Adrenal gland (tissue), 9 donors: ENCODE measurements at regions not wholly inside any gene's neighbourhood (a gene's known extent, or its start where the extent isn't known, plus 50 kb on each side); places are given as distances from the start of the nearest gene placed in this dataset.
A peak's percentile ranks its signal among the peaks of the same experiment; 100 is the strongest.

Experiments used
- DNase-seq, 7 donors: peaks; one replicate each; pipeline ENCODE4 v3.0.0-alpha.2; 2019 to 2020
- H3K27ac ChIP-seq, 5 donors: fragments of 200-600 bp; sonication (generic) in 4 of 5; 1 replicate in 3 of 5; 2 replicates in 2 of 5; pipeline versions ENCODE4 v1.5.1 to v1.8.0; 2016 to 2020; ENCODE audit warnings: mild to moderate bottlenecking in 1 of 5
- H3K27me3 ChIP-seq: fragments of 200-600 bp; 2 replicates; pipeline ENCODE4 v1.8.0; 2021
- H3K36me3 ChIP-seq, 2 donors: fragments of 200-600 bp; replicated peaks in 1 of 2; 1 replicate in 1 of 2; 2 replicates in 1 of 2; pipeline versions ENCODE4 v1.5.1 to v1.8.0; 2018 to 2022
- H3K4me1 ChIP-seq, 2 donors: fragments of 200-600 bp; replicated peaks in 1 of 2; 1 replicate in 1 of 2; 2 replicates in 1 of 2; pipeline versions ENCODE4 v1.5.1 to v1.8.0; 2018 to 2021
- H3K4me3 ChIP-seq, 4 donors: fragments of 200-600 bp; sonication (generic) in 3 of 4; one replicate each; pipeline ENCODE4 v1.5.1; 2016 to 2018
- H3K9me3 ChIP-seq, 3 donors: fragments of 200-600 bp; sonication (generic) in 1 of 3; replicated peaks in 1 of 3; 1 replicate in 2 of 3; 2 replicates in 1 of 3; pipeline versions ENCODE4 v1.5.1 to v1.8.0; 2016 to 2021
- POLR2A ChIP-seq, 2 donors: fragments of 450-650 bp; IDR thresholded peaks; one replicate each; pipeline ENCODE4 v1.6.1; 2017; ENCODE audit warnings: antibody characterized with exemption in 2 of 2, mild to moderate bottlenecking in 2 of 2, moderate library complexity in 1 of 2
- WGBS, 4 donors: extraction: QIAGEN DNeasy Blood & Tissue Kit in 2 of 4; methylation state at CpG; one replicate each; pipeline versions ENCODE4 v1.1.5 to v1.1.7; 2013 to 2017; 5-methylcytosine and 5-hydroxymethylcytosine counted together
- intact Hi-C, 2 donors: fragments of 100-400 bp; cut with DNase I; formaldehyde crosslinking; loops; one replicate each; pipeline versions ENCODE4 v1.14.1 to v1.15.0; 2022 to 2023
- TF ChIP-seq, protein P1 (sequence below), 6 experiments: fragments of 450-650 bp in 4 of 6; fragments of 200-600 bp in 2 of 6; sonication (generic) in 1 of 6; IDR thresholded peaks; 1 replicate in 5 of 6; 2 replicates in 1 of 6; pipeline versions ENCODE4 v1.5.1 to v1.8.0; 2016 to 2021; ENCODE audit warnings: antibody characterized with exemption in 6 of 6, mild to moderate bottlenecking in 2 of 6, moderate library complexity in 1 of 6
- donor health status: healthy with polysubstance abuse.
- donor health status: Bipolar disorder and iron deficiency.
- donor health status: DM: yes; HTN: yes; CAD: no.
- donor health status: DM: no; HTN: no; CAD: no.
- donor health status: DM: no; HTN: no; CAD: no.

DNA sequence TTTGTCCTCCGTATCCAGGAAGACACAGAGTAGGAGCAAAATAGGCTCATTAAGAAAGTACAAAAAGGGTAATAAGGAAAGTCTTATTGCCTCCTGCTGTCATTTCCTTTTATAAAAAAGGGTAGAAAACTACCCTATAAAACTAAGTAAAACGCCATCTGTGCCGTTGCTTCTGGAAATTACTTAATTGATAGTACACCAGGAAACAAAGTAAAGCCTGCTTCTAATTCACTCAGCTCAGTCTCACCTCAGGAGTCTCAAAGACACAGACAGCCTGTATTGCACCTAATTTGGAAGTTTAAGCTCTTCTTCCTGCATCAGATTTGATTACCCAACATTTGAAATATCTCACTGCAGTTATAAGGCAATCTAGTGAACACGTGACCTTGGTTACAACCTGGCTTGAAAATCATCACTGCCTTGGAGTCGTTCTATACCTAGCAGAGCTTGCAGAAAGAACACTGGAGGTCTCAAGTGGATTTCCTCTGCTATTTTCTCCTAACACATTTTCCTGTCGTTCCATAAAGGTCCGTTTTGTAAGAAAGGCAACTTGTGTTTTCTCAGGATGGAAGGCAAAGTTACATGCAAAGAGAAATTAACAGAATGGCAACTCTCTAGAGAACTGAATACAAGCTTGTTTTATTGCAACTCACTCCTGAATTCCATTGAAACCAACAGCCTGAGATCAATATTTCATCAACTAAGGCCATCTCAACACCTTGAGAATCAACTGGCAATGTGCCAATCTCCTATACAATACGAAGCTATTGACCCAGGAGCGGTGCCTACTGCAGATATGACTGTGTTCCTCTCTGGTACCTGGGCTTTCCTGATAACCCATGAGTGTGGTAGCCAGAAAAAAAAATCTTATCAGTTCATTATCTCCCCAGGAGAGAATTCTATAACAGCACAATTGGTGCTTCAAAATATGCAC is 203.3 kb upstream of the LMCD1 start:
- no peaks in the 10 kb centered on the region for H3K27me3 ChIP-seq
- no peak overlapping the region for H3K27ac ChIP-seq
- DNase-seq: no peak
- no peaks in the 10 kb centered on the region for H3K4me1 ChIP-seq
- 71 to 82% (median 80%) methylated on average over 9 of the region's 9 CpGs for WGBS, 4 donors
- intact Hi-C loops: no loop called here
- TF ChIP-seq POLR2A (IDR thresholded peaks at IDR 0.05): no peak
- TF ChIP-seq, protein P1, sequence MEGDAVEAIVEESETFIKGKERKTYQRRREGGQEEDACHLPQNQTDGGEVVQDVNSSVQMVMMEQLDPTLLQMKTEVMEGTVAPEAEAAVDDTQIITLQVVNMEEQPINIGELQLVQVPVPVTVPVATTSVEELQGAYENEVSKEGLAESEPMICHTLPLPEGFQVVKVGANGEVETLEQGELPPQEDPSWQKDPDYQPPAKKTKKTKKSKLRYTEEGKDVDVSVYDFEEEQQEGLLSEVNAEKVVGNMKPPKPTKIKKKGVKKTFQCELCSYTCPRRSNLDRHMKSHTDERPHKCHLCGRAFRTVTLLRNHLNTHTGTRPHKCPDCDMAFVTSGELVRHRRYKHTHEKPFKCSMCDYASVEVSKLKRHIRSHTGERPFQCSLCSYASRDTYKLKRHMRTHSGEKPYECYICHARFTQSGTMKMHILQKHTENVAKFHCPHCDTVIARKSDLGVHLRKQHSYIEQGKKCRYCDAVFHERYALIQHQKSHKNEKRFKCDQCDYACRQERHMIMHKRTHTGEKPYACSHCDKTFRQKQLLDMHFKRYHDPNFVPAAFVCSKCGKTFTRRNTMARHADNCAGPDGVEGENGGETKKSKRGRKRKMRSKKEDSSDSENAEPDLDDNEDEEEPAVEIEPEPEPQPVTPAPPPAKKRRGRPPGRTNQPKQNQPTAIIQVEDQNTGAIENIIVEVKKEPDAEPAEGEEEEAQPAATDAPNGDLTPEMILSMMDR (IDR thresholded peaks at IDR 0.05): no peak
- no peaks in the 10 kb centered on the region for H3K36me3 ChIP-seq
- no peak overlapping the region for H3K4me3 ChIP-seq
- H3K9me3 ChIP-seq: no peaks in the 10 kb centered on the region

DNA sequence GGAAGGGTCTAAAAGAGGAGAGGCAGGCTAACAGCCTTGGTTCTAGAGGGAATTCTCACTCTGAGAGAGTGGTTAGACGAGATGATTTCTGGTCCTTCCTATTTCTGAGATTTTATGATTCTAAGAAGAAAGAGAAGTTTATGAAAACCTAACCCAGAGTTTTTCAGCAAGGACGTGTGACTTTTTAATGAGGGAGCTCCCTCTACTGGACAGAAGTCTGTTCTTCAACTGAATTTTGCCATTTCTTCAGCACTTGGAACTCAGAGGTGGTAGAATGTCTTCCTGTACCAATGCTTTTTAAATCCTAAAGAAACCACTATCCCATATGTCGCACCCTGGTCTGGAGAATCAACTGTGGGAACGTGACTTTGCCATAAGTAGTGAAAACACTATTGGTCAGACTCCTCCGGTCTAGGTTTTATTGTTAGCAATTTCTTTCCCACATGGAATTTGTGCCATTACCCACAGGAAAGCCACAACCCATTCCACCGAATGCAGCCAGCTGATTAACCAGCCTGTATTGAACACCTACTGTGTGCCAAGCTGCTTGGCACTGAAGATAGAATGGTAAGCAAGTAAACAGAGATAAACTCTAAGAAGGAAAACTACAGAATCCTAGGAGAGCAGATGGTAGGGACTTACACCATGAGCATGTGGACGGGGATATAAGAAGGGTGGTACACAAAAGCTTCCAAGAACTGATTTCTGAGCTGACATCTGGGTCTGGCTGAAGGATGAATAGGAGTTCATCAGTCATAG is 199.5 kb upstream of the LMCD1 start:
- intact Hi-C loops: no loop called here

DNA sequence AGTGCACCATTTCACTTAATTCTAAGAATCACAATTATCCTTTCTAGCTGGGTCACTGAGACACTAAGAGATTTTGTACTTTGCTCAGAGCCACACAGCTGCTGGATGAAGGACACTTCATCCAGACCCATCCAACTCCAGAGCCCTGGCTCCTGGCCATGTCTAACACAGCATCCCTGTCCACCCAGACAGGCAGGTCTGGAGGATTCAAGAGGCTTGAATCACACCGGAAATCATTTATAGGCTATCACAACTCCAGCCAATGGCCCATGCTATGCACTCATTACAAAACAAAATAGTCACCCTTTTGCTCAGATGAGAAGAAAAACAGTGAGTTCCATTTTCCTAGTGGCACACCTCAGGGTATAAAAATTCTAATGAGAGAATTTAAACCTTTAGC is 198.2 kb upstream of the LMCD1 start:
- intact Hi-C loops: no loop called here

More for the DNA sequence above, 199.5 kb upstream of the LMCD1 start:
- Histone ChIP-seq H3K27ac (no peak overlapping the region), H3K4me3 (no peak overlapping the region), H3K4me1 (no peaks in the 10 kb centered on the region), H3K27me3 (no peaks in the 10 kb centered on the region), H3K36me3 (no peaks in the 10 kb centered on the region), H3K9me3 (no peaks in the 10 kb centered on the region)
- TF ChIP-seq POLR2A (IDR thresholded peaks at IDR 0.05): no peak
- TF ChIP-seq, protein P1 (IDR thresholded peaks at IDR 0.05): peak; percentile 59 to 77 (median 62)
- 27 to 29% (median 28%) methylated on average over 7 of the region's 7 CpGs for WGBS, 4 donors
- peak in 1 of 7 donors; percentile 28 for DNase-seq

More for the DNA sequence above, 198.2 kb upstream of the LMCD1 start:
- TF ChIP-seq, protein P1 (IDR thresholded peaks at IDR 0.05): no peak
- TF ChIP-seq POLR2A (IDR thresholded peaks at IDR 0.05): no peak
- peaks cover 0 to 6% (median 0%) of the 10 kb centered on the region in 3 donors for H3K9me3 ChIP-seq
- H3K27ac ChIP-seq: no peak overlapping the region
- H3K4me3 ChIP-seq: no peak overlapping the region
- peak in 3 of 7 donors; percentile 11 to 32 (median 22) for DNase-seq
- no peaks in the 10 kb centered on the region for H3K36me3 ChIP-seq
- WGBS, 4 donors: 47 to 69% (median 64%) methylated on average over 1 of the region's 1 CpG
- no peaks in the 10 kb centered on the region for H3K4me1 ChIP-seq
- H3K27me3 ChIP-seq: no peaks in the 10 kb centered on the region
